ENCODE measurements at regions not wholly inside any gene's neighbourhood (a gene's known extent, or its start where the extent isn't known, plus 50 kb on each side); places are given as distances from the start of the nearest gene placed in this dataset.

DNA sequence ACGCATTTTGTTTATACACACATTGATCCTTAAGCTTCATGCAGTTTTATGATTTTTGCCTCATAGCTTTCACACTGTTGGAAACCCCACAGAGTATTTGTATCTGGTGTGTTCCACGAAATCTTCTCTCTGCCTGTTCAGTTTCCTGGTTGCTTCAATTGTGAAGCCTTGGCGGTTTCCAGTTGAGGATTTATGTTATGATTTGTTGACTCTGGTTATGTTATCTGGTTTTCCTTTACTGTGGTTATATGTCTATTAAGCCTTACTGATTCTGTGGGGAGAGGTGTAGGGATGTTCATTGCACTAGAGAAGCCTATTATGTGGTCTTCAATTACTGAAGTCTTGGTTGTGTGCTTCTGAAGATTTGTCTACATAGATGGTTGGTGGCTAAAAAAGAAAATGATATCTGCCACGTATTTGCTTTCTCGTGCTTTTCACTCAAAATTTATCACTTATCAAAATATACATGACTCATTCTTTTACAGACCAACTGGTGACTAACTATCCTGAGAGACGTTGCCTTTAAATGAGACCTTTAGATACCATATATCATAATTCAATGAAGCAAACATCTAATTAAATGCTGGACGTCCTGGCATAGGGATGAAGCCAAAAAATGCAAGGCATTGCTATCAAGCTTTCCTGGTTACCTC lies 488.0 kb upstream of the B3GALT2 start:
- POLR2A ChIA-PET, result no interaction called here
- CTCF ChIA-PET, result no interaction called here
- peak; percentile 66 for FAIRE-seq

More for the DNA sequence above, 488.0 kb upstream of the B3GALT2 start:
- Histone ChIP-seq H3K27ac (ENCODE audit: insufficient read depth, low read depth, low read length) (peak overlapping the region; percentile 26), H3K9me3 (replicated peaks; ENCODE audit: control insufficient read depth, insufficient read depth, low read length) (no peaks in the 10 kb centered on the region), H3K9ac (replicated peaks; ENCODE audit: extremely low read depth, insufficient read depth, low read length) (no peak overlapping the region), H3K27me3 (ENCODE audit: control insufficient read depth in 2 of 2, insufficient read depth in 2 of 2, low read length in 2 of 2) (no peaks in the 10 kb centered on the region), H3K36me3 (ENCODE audit: control insufficient read depth in 2 of 2, extremely low read depth in 1 of 2, insufficient read depth in 2 of 2, low read length in 2 of 2) (no peaks in the 10 kb centered on the region), H3K4me2 (ENCODE audit: insufficient read depth, low read length) (peak overlapping the region; percentile 25), H3K4me3 (replicated peaks in 1 of 3; ENCODE audit: insufficient read depth in 1 of 3, low read depth in 1 of 3, low read length in 3 of 3) (no peak overlapping the region), H2AFZ (ENCODE audit: low read depth, low read length) (peak overlapping the region; percentile 85), H4K20me1 (replicated peaks; ENCODE audit: control insufficient read depth, extremely low read depth, insufficient read depth, low read length) (no peaks in the 10 kb centered on the region), H3K9me1 (replicated peaks; ENCODE audit: control insufficient read depth, extremely low read depth, insufficient read depth, low read length) (no peaks in the 10 kb centered on the region), H3K4me1 (ENCODE audit: control insufficient read depth, extremely low read depth, insufficient read depth, low read length) (peaks cover 6% of the 10 kb centered on the region), H3K79me2 (ENCODE audit: control insufficient read depth, insufficient read depth, low read length) (no peaks in the 10 kb centered on the region)
- no TSS peak for BruUV-seq (replicated peaks)
- dilution Hi-C loops (cut with MboI; ENCODE audit: extremely low pct_ligation_motif_present, low sequenced_read_pairs), result no loop called here
- TF ChIP-seq JUN (IDR thresholded peaks at IDR 0.05; ENCODE audit: borderline replicate concordance, insufficient read depth, insufficient read length, low read depth) (peak; percentile 51), POLR2AphosphoS5 (IDR thresholded peaks at IDR 0.05; ENCODE audit: insufficient read depth, low read depth, low read length) (no peak), FOS (IDR thresholded peaks at IDR 0.05; ENCODE audit: borderline replicate concordance, insufficient read depth, low read length) (peak; percentile 80), GATA2 (IDR thresholded peaks at IDR 0.05; ENCODE audit: insufficient read depth, insufficient read length, low read depth, low read length) (peak; percentile 30)
- TF ChIP-seq, protein P1, sequence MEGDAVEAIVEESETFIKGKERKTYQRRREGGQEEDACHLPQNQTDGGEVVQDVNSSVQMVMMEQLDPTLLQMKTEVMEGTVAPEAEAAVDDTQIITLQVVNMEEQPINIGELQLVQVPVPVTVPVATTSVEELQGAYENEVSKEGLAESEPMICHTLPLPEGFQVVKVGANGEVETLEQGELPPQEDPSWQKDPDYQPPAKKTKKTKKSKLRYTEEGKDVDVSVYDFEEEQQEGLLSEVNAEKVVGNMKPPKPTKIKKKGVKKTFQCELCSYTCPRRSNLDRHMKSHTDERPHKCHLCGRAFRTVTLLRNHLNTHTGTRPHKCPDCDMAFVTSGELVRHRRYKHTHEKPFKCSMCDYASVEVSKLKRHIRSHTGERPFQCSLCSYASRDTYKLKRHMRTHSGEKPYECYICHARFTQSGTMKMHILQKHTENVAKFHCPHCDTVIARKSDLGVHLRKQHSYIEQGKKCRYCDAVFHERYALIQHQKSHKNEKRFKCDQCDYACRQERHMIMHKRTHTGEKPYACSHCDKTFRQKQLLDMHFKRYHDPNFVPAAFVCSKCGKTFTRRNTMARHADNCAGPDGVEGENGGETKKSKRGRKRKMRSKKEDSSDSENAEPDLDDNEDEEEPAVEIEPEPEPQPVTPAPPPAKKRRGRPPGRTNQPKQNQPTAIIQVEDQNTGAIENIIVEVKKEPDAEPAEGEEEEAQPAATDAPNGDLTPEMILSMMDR (IDR thresholded peaks at IDR 0.05; ENCODE audit: extremely low read depth in 1 of 2, insufficient read depth in 1 of 2, low read depth in 1 of 2, low read length in 2 of 2), result no peak
- intact Hi-C loops (cut with micrococcal nuclease), result no loop called here
- peak; percentile 51 for DNase-seq (ENCODE audit: low read depth, low spot score)
